SK-N-SH (cell line): ENCODE measurements at regions not wholly inside any gene's neighbourhood (a gene's known extent, or its start where the extent isn't known, plus 50 kb on each side); places are given as distances from the start of the nearest gene placed in this dataset.

Experiments
- FOXM1 ChIP-seq: IDR thresholded peaks from 2 replicates; pipeline ENCODE4 v1.4.0; 2012; ENCODE audit warnings: low read depth, mild to moderate bottlenecking
- JUND ChIP-seq: IDR thresholded peaks from 2 replicates; pipeline ENCODE4 v1.4.0; 2012
- MEF2A ChIP-seq: IDR thresholded peaks from 2 replicates; pipeline ENCODE4 v1.4.0; 2012; ENCODE audit warnings: low read depth, borderline replicate concordance
- RAD21 ChIP-seq: IDR thresholded peaks from 2 replicates; pipeline ENCODE4 v1.6.1; 2012; ENCODE audit warnings: mild to moderate bottlenecking, low read length
- TAF1 ChIP-seq: IDR thresholded peaks from 2 replicates; pipeline ENCODE4 v1.6.1; 2012; ENCODE audit warnings: low read depth, mild to moderate bottlenecking, low read length, moderate library complexity, borderline replicate concordance
- YY1 ChIP-seq: IDR thresholded peaks from 2 replicates; pipeline ENCODE4 v1.4.0; 2012; ENCODE audit warnings: low read depth, mild to moderate bottlenecking
- TF ChIP-seq, protein P1 (sequence below): fragments of 200-600 bp; sonication (generic); IDR thresholded peaks from 2 replicates; pipeline ENCODE4 v1.6.1; 2017; ENCODE audit warnings: antibody characterized with exemption, mild to moderate bottlenecking, moderate library complexity
- TF ChIP-seq, protein P2 (sequence below): IDR thresholded peaks from 2 replicates; pipeline ENCODE4 v1.6.1; 2012; ENCODE audit warnings: mild to moderate bottlenecking, low read depth, low read length, moderate library complexity

DNA sequence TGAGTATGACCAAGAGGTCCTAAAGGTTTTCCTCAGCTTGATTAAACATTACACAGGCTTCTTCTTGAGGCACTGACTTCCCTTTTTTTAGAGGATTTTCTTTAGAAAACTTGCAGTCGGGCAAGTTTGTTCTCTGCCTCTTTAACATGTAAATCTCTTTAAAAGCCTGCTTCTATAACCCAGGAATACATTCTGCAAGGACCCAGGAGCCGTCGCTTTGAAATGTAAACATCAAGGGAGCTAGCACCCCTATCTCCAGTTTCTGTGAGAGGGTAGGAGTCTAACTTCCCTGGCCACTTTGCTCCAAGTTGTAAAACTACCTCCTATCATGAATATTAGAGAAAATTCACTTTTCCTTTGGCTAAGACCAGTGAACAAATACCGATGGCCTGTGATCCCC lies 201.5 kb upstream of the CPHXL start:
- TF ChIP-seq, protein P1, sequence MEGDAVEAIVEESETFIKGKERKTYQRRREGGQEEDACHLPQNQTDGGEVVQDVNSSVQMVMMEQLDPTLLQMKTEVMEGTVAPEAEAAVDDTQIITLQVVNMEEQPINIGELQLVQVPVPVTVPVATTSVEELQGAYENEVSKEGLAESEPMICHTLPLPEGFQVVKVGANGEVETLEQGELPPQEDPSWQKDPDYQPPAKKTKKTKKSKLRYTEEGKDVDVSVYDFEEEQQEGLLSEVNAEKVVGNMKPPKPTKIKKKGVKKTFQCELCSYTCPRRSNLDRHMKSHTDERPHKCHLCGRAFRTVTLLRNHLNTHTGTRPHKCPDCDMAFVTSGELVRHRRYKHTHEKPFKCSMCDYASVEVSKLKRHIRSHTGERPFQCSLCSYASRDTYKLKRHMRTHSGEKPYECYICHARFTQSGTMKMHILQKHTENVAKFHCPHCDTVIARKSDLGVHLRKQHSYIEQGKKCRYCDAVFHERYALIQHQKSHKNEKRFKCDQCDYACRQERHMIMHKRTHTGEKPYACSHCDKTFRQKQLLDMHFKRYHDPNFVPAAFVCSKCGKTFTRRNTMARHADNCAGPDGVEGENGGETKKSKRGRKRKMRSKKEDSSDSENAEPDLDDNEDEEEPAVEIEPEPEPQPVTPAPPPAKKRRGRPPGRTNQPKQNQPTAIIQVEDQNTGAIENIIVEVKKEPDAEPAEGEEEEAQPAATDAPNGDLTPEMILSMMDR = no peak
- TF ChIP-seq YY1 (no peak), MEF2A (no peak), JUND (no peak), RAD21 (no peak), TAF1 (no peak), FOXM1 (no peak)
- TF ChIP-seq, protein P2, sequence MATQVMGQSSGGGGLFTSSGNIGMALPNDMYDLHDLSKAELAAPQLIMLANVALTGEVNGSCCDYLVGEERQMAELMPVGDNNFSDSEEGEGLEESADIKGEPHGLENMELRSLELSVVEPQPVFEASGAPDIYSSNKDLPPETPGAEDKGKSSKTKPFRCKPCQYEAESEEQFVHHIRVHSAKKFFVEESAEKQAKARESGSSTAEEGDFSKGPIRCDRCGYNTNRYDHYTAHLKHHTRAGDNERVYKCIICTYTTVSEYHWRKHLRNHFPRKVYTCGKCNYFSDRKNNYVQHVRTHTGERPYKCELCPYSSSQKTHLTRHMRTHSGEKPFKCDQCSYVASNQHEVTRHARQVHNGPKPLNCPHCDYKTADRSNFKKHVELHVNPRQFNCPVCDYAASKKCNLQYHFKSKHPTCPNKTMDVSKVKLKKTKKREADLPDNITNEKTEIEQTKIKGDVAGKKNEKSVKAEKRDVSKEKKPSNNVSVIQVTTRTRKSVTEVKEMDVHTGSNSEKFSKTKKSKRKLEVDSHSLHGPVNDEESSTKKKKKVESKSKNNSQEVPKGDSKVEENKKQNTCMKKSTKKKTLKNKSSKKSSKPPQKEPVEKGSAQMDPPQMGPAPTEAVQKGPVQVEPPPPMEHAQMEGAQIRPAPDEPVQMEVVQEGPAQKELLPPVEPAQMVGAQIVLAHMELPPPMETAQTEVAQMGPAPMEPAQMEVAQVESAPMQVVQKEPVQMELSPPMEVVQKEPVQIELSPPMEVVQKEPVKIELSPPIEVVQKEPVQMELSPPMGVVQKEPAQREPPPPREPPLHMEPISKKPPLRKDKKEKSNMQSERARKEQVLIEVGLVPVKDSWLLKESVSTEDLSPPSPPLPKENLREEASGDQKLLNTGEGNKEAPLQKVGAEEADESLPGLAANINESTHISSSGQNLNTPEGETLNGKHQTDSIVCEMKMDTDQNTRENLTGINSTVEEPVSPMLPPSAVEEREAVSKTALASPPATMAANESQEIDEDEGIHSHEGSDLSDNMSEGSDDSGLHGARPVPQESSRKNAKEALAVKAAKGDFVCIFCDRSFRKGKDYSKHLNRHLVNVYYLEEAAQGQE = no peak
